AG04450 (cell line): ENCODE measurements at regions not wholly inside any gene's neighbourhood (a gene's known extent, or its start where the extent isn't known, plus 50 kb on each side); places are given as distances from the start of the nearest gene placed in this dataset.

Source experiments
- CTCF ChIA-PET: fragments of 300-600, 350-600 bp; formaldehyde crosslinking; extraction: SDS; loops from one replicate; lab custom pipeline; 2022; ENCODE audit warnings: antibody characterized with exemption, inconsistent platforms; lab: Charles Lee
- POLR2A ChIA-PET: fragments of 350-600 bp; formaldehyde crosslinking; extraction: SDS; loops from one replicate; lab custom pipeline; 2021; ENCODE audit warnings: antibody characterized with exemption, inconsistent platforms; lab: Yijun Ruan, JAX
- DNase-seq: peaks from one replicate; pipeline ENCODE4 v3.0.0-alpha.2; 2011; ENCODE audit warnings: low read depth, low spot score
- H3K27ac ChIP-seq: one replicate; pipeline ENCODE4 v1.5.1; 2012; ENCODE audit warnings: low read depth, low read length, control low read depth
- H3K27me3 ChIP-seq: one replicate; pipeline ENCODE4 v1.6.0; 2012; ENCODE audit warnings: low read length; ENCODE audit not compliant: control insufficient read depth, insufficient read depth
- H3K4me3 ChIP-seq: 2 replicates; pipeline ENCODE4 v1.5.1; 2011; ENCODE audit warnings: mild to moderate bottlenecking, low read depth, low read length, control low read depth
- H3K9me3 ChIP-seq: 2 replicates; pipeline ENCODE4 v1.5.1; 2012; ENCODE audit warnings: low read length; ENCODE audit not compliant: control insufficient read depth, insufficient read depth
- CTCF ChIP-seq: IDR thresholded peaks from 2 replicates; pipeline ENCODE4 v1.5.1; 2011; ENCODE audit warnings: low read depth, low read length, control low read depth, inconsistent platforms

- ChIA-PET POLR2A (no interaction called here), CTCF (interaction anchor here (1.3 to 5.6 kb wide), 5 partner anchors 9 to 364 kb away, joined by 4 to 32 read pairs (median 17); no protein-coding TSS in a partner anchor)
- H3K9me3 ChIP-seq, result no peaks in the 10 kb centered on the region
- H3K27me3 ChIP-seq, result peaks cover 5% of the 10 kb centered on the region
- no peak overlapping the region for H3K4me3 ChIP-seq
- no peak for DNase-seq
- no peak for TF ChIP-seq CTCF
- no peak overlapping the region for H3K27ac ChIP-seq
Measured at GRCh38 chr2:203817147-203817546, 50.4 kb upstream of the CTLA4 start.
